Fibroblast of the aortic adventitia (primary cell): ENCODE measurements at regions not wholly inside any gene's neighbourhood (a gene's known extent, or its start where the extent isn't known, plus 50 kb on each side); places are given as distances from the start of the nearest gene placed in this dataset.

Source experiments
- DNase-seq: peaks from one replicate; pipeline ENCODE4 v3.0.0-alpha.2; 2010; ENCODE audit warnings: low read depth
- H3K4me3 ChIP-seq: 2 replicates; pipeline ENCODE4 v1.5.1; 2011; ENCODE audit warnings: low read depth, mild to moderate bottlenecking, control low read depth, low read length, moderate library complexity
- CTCF ChIP-seq: IDR thresholded peaks from 2 replicates; pipeline ENCODE4 v1.5.1; 2011; ENCODE audit warnings: mild to moderate bottlenecking, low read length, control low read depth, inconsistent platforms; ENCODE audit not compliant: insufficient read depth

GRCh38 chr22:27262361-27262760, 539.2 kb downstream of the MN1 start:
- TF ChIP-seq CTCF: no peak
- H3K4me3 ChIP-seq: no peak overlapping the region
- no peak for DNase-seq

GRCh38 chr22:27264184-27264583, 537.4 kb downstream of the MN1 start:
- DNase-seq: no peak
- no peak overlapping the region for H3K4me3 ChIP-seq
- TF ChIP-seq CTCF: no peak

- DNase-seq: peak; percentile 22
- H3K4me3 ChIP-seq: no peak overlapping the region
- TF ChIP-seq CTCF: no peak
Observed at GRCh38 chr22:27267145-27267544, 534.4 kb downstream of the MN1 start.

GRCh38 chr22:27269751-27270543, 531.6 kb downstream of the MN1 start:
- no peak for TF ChIP-seq CTCF
- DNase-seq: no peak
- H3K4me3 ChIP-seq: no peak overlapping the region

- no peak for TF ChIP-seq CTCF
- DNase-seq: no peak
- H3K4me3 ChIP-seq: no peak overlapping the region
Observed at GRCh38 chr22:27270818-27271510, 530.6 kb downstream of the MN1 start.

- H3K4me3 ChIP-seq: no peak overlapping the region
- TF ChIP-seq CTCF: no peak
- DNase-seq: no peak
Observed at GRCh38 chr22:27273436-27273835, 528.1 kb downstream of the MN1 start.
